Transverse colon (tissue), 3 donors: ENCODE measurements at regions not wholly inside any gene's neighbourhood (a gene's known extent, or its start where the extent isn't known, plus 50 kb on each side); places are given as distances from the start of the nearest gene placed in this dataset.

Source experiments
- CTCF ChIP-seq, 5 experiments: fragments of 200-600 bp in 3 of 5; fragments of 450-650 bp in 2 of 5; sonication (generic) in 3 of 5; IDR thresholded peaks; 1 replicate in 2 of 5; 2 replicates in 3 of 5; pipeline ENCODE4 v1.5.1; 2016 to 2017; ENCODE audit warnings: antibody characterized with exemption in 5 of 5, inconsistent platforms in 3 of 5, mild to moderate bottlenecking in 2 of 5, moderate library complexity in 1 of 5
- EP300 ChIP-seq: sonication (generic); formaldehyde crosslinking; IDR thresholded peaks from one replicate; pipeline ENCODE4 v1.6.1; 2017; ENCODE audit warnings: antibody characterized with exemption, low read depth
- POLR2A ChIP-seq: fragments of 450-650 bp; IDR thresholded peaks from one replicate; pipeline ENCODE4 v1.6.1; 2016; ENCODE audit warnings: antibody characterized with exemption, mild to moderate bottlenecking, moderate library complexity

GRCh38 chr11:131198161-131199014 lies 172.0 kb upstream of the NTM start:
- TF ChIP-seq CTCF (IDR thresholded peaks at IDR 0.05) (no peak), POLR2A (no peak), EP300 (no peak)
